GM21737 (cell line): ENCODE measurements at regions not wholly inside any gene's neighbourhood (a gene's known extent, or its start where the extent isn't known, plus 50 kb on each side); places are given as distances from the start of the nearest gene placed in this dataset.

Experiments used
- ATAC-seq: cut with Tn5 transposase; IDR thresholded peaks from one replicate; pipeline ENCODE4 v1.9.1; 2021; ENCODE audit warnings: mild to moderate bottlenecking, moderate library complexity; ENCODE audit not compliant: unreplicated experiment

DNA sequence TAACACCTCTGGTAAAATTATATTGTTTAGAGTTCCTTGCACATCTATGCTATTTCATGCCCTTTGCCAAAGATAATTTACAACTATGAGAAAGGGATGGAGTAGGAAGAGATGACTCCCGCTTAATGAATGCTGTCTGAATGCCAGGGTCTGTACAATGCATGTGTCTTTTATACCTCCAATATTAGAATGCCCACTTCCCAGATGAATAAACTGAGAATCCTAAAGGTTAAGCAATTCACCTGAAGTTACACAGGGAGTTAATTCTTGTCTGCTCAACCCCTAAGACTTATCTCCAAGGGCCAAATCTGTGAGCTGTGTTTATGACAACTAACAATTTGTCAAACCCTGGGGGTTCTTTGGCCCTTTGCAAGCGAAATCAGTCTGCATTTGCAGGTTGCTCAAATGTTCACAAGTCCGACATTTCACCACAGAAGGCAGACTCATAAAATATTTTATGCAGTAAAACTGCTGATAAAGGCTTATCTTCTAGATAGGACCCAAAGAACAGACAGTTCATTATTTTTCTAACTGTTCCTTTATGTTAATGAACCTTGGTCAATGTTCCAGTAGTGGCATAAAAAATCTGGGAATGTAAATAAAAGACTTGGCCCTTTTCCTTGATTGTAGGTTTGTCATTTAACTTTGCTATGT lies 50.2 kb upstream of the ATP1A1 start:
- no peak for ATAC-seq
